Sigmoid colon (tissue), 4 donors: ENCODE measurements at regions not wholly inside any gene's neighbourhood (a gene's known extent, or its start where the extent isn't known, plus 50 kb on each side); places are given as distances from the start of the nearest gene placed in this dataset.

ENCODE experiments used
- CTCF ChIP-seq, 4 experiments: fragments of 450-650 bp in 3 of 4; fragments of 200-600 bp in 1 of 4; IDR thresholded peaks; one replicate each; pipeline ENCODE4 v1.5.1; 2016 to 2019; ENCODE audit warnings: antibody characterized with exemption in 4 of 4, mild to moderate bottlenecking in 3 of 4, moderate library complexity in 2 of 4
- POLR2AphosphoS5 ChIP-seq, 4 donors: sonication (generic); formaldehyde crosslinking; IDR thresholded peaks; one replicate each; pipeline ENCODE4 v1.6.1; 2017; ENCODE audit warnings: antibody characterized with exemption in 4 of 4

GRCh38 chr1:204002614-204003013 is 70.3 kb upstream of the SOX13 start:
- TF ChIP-seq CTCF (IDR thresholded peaks at IDR 0.05) (no peak), POLR2AphosphoS5 (IDR thresholded peaks at IDR 0.05) (no peak)
